ENCODE measurements at regions not wholly inside any gene's neighbourhood (a gene's known extent, or its start where the extent isn't known, plus 50 kb on each side); places are given as distances from the start of the nearest gene placed in this dataset.

GRCh38 chr17:21592774-21593173 is 99.5 kb upstream of the KCNJ18 start:
- TF ChIP-seq CTCF (IDR thresholded peaks at IDR 0.05) (no peak), EP300 (IDR thresholded peaks at IDR 0.05) (no peak), POLR2A (IDR thresholded peaks at IDR 0.05) (no peak)

All from ovary (tissue), 3 donors.